Occipital lobe (tissue), 1 donor: ENCODE measurements at regions not wholly inside any gene's neighbourhood (a gene's known extent, or its start where the extent isn't known, plus 50 kb on each side); places are given as distances from the start of the nearest gene placed in this dataset.

Source experiments
- DNase-seq: peaks from one replicate; lab custom pipeline; 2025; lab: John Stamatoyannopoulos, UW

DNA sequence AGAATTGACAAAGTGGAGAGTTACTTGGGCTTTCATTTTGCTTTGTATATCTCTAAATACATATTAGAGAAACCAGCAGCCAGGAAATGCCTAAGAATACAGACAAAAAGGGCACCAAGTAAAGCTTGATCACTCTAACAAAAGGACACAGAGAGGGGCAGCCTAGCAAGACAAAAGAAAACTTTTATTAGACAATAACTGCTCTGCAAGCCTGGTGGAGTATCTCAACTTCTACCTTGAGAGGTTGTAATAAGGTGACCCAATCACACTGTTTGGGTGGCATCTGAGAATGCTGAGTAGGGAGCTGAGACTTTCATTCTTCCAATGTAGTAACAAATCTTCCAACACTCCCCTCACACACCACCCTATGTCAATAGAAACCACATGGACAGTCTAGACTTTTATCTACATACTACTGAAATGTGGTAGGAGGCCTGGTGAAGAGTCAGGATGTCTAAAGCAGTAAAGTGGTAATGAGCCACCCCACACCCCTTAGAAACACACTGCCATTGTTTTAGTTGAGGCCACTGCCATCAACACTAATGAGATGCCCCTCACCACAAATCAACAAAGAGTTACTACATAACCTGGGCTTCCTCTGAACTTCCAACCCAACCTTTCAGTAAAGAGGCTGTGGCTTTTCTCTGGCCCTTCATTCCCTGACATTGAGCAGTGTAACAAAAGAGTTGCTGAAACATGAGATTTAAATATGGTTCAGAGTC is 726.7 kb upstream of the POU3F3 start:
- no peak for DNase-seq

DNA sequence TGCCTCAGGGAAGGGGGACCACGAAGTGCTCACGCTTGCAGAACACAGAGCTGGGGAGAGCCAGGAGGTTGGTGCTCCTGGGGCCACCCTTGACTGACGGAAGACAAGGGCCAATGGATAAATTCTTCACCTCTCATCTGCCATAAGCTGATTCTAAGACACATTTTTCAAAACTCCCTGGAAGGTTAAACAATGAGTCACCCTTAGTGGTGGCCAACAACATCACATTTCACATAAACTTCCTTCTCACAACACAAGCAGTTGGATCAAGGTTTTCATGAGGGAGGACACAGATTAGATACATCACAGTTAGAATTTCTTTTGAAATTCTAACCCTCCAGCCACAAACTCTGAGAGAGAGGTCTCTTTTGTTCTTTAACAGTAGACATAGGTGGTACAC is 713.6 kb upstream of the POU3F3 start:
- no peak for DNase-seq

DNA sequence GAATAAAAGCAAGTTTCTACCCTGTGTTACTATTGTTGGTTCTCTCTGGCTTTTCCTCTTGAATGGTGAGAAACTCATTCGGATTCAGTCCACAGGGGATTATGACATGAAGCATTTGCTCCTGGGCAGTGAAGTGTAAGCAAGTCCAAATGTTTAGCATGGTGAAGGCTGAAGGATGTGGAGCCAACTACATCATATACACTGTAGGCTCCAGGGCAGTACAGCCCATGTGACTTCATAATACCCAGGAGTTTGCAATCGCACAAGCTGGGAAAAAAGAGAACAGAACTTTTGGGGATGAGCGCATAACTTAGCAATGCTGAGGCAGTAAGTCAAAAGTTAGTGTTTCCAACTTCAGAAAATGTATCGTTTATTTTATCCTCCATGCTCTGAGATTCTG is 695.7 kb upstream of the POU3F3 start:
- DNase-seq = no peak

DNA sequence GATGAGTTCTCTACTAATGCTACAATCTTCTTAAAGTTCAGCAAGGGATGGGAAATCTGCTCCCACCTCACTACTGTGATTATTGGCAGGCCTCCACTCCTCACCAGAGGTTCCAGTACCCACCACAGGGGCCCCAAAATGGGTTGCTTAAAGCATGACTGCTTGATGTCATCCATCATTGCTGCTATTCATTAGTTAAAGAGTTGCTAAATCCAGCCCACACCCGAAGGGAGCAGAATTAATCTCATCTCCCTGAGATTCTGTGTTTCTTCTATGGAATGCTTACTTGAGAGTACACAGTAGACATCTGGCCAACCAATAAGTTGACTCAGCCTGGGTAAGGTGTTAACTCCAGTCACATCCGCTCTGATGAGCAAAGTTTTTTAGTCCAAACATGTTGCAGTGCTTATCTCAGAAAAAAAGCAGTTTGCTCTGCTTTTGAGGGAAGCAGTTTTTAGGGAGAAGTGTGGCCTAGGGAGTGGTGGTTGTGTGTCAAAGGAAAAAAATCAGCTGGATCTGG is 690.2 kb upstream of the POU3F3 start:
- DNase-seq = no peak

DNA sequence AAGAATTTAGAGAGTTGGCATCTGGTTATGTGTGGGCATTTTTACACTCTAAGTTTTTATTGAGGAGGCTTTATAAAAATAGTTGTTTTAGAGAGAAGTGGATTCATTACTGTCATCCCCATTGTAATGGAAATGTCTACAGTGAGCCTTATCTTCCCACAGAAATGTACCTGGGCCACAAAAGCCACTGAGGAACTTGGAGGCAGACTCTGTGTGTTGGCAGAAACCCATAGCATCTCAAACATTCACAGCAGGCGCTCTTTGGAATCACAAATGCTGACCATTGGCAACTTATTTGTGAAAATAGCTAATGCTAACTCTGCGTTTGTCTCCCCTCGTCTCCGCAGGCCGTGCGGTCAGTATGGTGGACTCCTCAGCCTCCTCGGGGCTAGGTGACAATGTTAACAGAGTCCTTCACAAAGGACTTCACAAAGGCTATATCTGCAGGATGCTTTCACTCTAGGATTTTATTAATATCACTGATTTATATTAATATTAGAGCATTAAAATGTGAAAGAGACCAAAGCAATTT is 689.1 kb upstream of the POU3F3 start:
- DNase-seq = no peak

DNA sequence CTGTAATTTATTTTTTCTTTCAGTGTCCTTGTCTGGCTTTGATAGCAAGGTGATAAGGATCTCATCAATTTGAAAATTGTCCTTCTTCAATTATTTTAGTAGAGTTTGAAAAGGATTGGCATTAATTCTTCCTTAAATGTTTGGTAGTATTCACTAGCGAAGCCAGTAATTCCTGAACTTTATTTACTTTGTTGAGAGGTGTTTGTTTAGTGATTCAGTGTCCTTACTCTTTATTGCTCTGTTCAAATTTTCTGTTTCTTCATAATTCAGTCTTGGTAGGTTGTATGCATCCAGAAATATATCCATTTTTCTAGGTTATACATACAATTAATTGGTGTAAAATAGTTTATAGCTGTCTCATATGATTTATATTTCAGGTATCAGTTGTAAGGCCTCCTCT is 676.7 kb upstream of the POU3F3 start:
- no peak for DNase-seq

DNA sequence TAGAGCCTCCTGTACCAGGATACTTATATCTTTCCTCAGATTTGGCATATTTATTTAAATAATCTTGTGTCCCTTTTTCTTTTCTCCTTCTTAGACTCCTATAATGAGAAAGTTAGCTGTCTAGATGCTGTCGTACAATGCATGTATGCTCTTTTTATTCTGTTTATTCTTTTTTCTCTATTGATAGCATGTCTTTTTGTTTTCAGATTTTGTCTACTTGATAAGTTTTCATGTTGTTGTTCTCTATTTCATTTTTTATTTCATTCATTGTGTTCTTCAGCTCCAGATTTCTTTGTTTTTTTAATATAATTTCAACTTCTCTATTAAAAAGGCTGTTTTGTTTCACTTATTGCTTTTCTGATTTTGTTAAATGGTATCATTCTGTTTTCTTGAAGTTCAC is 674.3 kb upstream of the POU3F3 start:
- DNase-seq = no peak

DNA sequence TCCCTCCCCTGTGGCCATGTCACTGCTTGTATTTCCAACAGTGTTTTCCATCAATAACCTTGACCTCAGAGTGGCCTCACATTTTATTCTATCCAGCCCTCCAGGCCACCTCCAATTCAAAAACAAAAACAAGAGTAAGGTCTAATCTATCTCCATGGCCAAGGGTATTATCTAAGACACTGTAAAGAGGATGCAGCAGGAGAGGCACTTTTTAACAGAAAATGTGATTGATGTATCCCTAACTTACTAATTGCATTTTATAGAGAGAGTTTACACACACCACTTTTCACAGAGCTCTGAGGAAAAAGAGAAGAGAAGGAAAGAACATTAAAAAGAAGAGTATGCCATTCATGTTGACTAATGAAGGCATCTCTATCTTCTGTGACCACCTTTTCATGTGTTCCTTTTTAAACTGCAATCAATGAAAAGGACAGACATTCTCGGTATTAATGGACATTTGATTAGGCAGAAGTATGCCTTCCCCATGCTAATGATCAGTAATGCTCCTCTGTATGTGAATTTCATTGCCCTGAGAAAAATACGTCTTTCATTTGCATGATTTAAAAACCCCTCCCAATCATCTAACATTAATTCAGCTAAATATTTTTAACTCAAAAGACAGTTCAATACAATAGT is 653.3 kb upstream of the POU3F3 start:
- no peak for DNase-seq

DNA sequence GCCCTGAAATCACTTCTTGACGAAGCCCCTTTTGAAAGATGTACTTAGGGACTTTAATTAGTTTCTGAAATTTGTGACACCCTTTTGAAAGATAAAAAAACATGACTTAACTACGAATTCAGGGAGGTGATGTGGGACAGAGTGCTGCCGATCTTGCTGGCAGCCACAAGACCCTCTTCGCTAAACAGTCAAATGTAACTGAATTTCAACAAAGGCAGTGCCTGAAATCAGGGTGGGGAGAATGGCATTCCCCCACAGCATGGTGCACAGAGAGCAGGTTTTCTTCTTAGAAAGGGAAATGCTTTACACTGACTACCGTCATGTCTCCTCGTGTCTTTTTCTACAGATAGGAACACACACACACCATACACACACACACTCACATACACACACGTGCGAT is 640.2 kb upstream of the POU3F3 start:
- no peak for DNase-seq

DNA sequence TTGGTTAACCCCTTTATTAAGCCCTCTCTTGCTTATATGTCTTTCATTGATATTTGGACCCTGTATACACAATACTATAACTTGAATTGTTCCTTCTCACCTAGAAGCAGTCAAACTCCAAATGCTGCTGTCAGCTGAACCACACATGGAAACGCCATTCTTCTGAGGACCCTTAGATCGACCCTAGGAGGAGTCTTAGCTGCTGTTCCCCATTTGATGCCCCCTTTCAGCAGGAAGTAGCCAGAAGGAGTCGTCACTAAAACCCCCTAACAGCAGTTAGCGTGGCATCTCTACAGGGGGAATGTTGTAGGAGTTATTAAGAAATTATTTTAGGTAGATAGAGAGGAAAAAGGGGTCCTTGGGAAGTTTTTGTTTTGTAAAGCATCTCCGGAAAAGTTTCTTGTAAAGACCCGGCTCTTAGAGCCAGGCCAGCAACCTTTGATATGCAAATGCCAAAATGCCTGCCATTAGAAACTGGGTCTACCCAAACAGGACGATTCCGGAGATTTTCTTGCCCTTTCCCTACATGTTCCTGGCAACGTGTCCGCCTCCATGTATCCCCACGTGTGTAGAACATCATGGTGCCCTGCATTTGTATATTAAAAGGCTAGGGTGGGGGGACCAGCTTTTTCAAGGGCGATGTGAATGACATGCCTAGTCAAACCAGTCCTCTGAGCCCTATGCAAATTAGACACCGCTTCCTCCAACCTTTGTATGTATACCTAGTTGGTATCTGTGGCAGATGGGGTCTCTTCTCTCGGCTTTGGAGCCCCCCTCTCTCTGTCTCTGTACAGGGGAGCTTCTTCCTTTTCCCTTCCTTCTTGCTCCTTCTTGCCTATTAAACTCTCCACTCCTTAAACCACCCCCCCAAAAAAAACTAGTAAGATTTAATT is 638.4 kb upstream of the POU3F3 start:
- DNase-seq = no peak

DNA sequence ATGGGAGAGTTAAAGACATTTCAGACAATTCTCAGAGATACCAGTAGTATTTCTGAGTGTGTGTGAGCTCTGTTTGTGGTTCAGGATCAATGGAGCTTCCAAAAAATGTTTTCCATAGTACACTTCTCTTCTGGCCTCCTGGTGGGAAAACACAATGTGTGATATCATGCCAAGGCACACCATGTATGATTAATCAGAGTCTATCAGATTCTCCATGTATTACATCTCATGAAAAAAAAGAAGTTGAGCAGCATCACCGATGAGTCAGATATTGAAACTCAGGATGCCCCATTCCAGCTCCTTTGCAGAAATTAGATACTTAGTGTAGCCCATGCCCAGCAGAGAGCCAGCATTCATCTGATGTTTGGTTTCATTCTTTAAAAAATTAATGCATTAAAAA is 620.3 kb upstream of the POU3F3 start:
- no peak for DNase-seq

DNA sequence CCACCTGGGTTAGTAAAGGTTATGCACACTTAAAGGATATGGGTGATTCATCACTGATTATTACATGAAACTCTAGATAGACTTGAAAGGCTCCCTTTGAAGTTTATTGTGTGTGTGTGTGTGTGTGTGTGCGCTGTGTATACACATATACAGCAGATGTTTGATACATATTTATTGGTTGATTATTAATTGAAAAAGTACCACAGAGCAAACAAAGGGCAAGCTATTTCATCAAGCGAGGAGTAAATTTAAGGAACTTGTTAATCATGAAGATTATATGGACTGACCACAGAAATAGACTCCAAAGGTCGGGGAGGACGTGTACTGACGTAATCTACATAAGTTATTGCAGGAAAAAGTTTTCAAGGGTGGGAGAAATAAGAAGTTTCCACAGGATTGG is 617.4 kb upstream of the POU3F3 start:
- DNase-seq = no peak

DNA sequence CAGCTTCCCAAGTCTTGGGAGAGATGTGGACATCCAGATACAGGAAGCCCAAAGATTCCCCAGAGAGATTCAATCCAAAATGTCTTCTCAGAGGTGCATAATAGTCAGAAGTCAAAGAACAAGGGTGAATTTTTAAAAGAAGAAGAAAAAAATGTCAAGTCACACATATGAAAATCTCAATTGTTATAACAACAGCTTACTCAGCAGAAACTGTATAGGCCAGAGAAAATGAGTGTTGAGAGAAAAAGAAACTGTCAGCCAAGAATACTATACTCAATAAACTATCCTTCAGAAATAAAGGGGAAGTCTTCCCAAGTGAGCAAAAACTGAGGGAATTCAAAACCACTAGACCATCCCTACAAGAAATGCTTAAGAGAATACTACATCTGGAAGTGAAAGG is 612.9 kb upstream of the POU3F3 start:
- no peak for DNase-seq

DNA sequence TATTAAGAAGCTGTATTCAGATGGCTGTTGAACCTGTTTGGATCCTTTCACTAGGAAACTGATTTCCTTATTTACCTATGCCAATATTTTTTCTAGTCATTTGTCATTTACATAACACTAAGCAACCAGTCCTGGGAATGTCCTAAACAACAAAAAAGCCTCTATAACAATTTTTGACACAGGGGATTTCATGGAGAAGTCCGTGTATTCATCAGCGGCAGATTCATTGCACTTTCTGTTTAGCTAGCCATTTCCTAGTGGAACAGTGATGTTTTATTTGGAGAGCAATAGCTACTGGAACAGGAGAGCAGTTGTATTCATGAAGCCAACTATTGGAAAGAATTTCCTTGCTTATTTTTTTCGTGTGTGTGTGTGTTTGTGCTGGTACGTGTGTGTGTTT is 604.3 kb upstream of the POU3F3 start:
- DNase-seq = no peak

DNA sequence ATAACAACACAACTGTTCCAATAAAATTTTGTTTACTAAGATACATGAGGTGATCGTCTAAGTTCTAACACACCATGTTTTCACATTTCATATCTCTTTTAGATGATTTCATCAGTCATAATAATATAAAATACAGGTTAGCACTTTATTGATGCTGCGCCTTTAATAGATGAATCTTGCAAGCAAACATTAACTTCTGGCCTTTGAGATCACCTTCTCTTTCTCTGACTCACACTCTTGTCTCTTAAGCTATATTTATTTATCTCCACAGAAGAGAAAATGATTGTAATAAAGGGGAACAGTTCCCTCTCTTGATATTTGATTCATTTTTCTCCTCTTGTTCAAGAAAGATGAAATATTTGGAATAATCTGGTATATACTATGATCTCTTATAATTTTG is 603.3 kb upstream of the POU3F3 start:
- no peak for DNase-seq

DNA sequence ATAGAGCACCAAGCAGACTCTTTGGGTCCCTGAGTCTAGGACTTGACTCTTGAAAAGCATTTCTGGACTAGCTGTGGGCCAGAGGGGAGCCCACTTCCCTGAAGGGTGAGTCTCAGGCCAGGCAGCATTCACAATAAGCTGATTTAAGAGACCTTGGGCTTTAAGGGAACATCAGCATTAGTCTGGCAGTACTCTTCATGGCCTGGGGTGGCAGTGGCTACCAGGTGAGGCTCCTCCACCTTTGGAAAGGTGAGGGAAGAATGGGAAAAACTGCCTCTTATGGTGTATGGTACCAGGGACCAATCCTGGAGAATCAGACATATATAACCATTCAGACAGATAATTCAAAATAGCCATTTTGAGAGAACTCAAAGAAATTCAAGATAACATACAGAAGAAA is 599.9 kb upstream of the POU3F3 start:
- DNase-seq = no peak

DNA sequence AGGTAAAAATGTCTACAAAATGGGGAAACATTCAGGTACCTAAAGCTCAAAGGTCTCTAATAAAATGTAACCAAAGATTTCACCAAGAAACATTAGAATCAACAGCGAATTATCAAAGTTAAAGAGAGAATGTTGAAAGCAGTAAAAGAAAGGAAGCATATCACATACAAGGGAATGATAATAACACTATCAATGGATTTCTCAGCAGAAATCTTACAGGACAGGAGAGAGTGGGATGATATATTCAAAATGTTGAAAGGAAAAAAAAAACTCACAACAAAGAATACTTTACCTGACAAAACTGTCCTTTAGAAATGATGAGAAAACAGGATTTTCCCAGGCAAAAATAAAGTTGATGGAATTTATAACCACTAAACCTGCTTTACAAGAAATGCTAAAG is 591.2 kb upstream of the POU3F3 start:
- DNase-seq = no peak

DNA sequence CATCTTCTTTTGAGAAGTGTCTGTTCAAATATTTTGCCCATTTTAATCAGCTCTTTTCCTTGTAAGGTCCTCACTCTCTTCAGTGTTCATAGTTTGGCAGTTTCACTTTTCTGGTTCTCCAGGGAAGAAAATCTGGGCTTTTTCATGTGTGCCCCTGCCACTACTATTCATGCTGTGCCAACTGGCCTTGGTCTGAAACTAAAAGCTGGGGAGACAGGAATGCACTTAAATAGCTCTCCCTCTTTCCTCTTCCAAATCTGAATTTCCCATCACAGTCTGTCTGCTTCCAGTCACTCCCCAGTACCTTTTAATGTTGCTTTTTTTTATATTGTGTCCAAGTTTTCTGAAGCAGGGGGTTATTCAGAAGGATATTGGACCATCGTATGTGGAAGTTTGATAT is 574.3 kb upstream of the POU3F3 start:
- no peak for DNase-seq

DNA sequence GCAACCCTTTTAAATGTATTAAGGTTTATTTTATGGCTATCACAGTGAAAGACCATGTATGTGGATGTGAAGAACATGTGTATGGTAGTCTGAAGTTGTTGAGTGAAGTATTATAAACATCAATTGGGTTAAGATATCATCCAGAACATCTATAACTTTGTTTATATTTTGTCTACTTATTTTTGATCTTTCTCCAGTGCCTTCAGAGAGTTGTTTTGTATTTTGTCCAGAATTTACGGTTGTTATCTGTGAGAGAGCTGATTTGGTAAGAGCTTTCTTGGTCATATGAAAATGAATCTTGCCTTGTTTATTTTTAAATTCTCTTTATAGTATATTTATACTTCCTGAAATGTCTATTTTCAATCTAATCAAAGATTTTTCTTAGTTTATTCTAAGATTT is 573.7 kb upstream of the POU3F3 start:
- DNase-seq = no peak

DNA sequence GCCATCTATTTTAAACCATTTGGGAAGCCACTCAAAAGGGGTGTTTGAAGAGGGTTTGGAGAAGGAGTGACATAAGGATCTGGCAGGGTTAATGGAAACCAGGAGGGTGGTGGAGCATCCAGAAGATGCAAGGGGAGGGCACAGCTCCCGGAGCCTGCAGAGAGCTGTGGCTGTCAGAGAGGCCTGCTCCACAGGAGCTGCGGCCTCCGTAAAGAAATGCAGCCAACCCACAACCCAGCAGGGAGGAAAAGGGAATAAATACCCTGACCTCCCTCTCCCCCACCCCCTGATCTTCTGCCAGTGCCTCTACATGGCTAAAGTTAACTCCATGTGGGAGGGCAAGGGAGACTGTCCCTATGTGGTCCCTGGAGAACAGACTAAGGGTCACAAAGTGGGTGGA is 567.1 kb upstream of the POU3F3 start:
- DNase-seq = no peak

DNA sequence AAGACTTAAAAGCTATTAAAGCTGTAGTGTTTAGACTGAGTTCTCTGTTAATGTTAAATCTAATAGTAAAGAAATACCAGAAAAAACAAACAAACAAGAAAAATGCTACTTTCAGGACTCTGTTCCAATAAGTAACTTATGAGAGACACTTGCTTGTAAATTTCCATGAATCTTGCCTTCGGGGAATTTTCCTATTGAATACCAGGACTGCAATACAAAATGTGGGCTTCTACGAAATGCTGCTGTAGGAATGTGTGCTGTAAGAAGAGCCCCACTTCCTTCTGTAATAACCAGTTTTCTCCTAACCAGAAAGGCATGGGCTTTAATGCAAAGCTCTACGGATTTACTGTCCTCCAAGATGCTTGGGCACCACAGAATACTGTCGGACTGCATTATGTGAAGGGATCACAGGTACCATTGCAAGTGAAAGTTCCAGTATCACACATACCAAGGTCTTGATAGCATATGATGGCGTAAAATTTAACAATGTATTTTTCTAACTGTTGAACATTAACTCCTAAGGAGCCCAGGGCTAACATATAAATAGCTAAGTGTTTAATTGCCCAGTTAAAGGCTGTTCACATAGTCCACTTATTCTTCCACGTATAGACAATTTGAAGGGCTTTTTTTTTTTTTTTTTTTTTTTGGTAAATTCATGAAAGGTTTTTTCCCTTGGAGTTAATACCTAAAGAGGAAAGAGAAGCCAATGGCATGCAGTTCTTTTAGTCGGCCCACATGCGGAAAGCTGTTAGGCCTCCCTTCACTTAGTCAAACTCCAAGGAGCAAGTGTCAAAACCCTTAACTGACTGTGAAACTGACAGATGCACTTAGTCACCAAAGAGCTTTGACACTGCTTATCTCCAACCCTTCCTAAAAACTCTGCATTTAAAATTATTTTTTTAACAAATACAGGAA is 564.0 kb upstream of the POU3F3 start:
- DNase-seq = no peak
